GM12878 (cell line): ENCODE measurements at regions not wholly inside any gene's neighbourhood (a gene's known extent, or its start where the extent isn't known, plus 50 kb on each side); places are given as distances from the start of the nearest gene placed in this dataset.

ENCODE experiments used
- ATAC-seq: fragments of 200-7000 bp; cut with Tn5 transposase; 3 replicates; pipeline ENCODE4 v1.9.1; 2020; ENCODE audit warnings: mild to moderate bottlenecking, moderate library complexity
- BruUV-seq: library from RNA; stranded (reverse); fragments of 400-500 nt; replicated peaks from 2 replicates; lab custom pipeline; 2021; lab: Mats Ljungman, UMichigan
- CTCF ChIA-PET: fragments of 300-600 bp; sonication (Branson Sonifier 250); formaldehyde crosslinking; extraction: SDS; loops from one replicate; lab custom pipeline; 2021; ENCODE audit warnings: inconsistent platforms; lab: Yijun Ruan, JAX
- POLR2A ChIA-PET: fragments of 350-600 bp; formaldehyde crosslinking; extraction: SDS; loops from one replicate; lab custom pipeline; 2021; ENCODE audit warnings: inconsistent platforms; lab: Charles Lee
- RAD21 ChIA-PET: fragments of 300-600 bp; sonication (Branson Sonifier 250); formaldehyde crosslinking; loops from one replicate; lab custom pipeline; 2023; ENCODE audit warnings: antibody characterized with exemption; ENCODE audit not compliant: unreplicated experiment; lab: Charles Lee
- SMC1A ChIA-PET: fragments of 300-600 bp; sonication (Branson Sonifier 250); formaldehyde crosslinking; loops from one replicate; lab custom pipeline; 2023; ENCODE audit not compliant: unreplicated experiment, uncharacterized antibody; lab: Charles Lee
- DNase-seq: peaks from one replicate; pipeline ENCODE4 v3.0.0-alpha.2; 2011; ENCODE audit warnings: low read depth, low spot score
- FAIRE-seq: peaks from 3 replicates; lab custom pipeline; 2011; peaks lifted over from hg19 to GRCh38; lab: Jason Lieb, UNC
- H2AFZ ChIP-seq: 2 replicates; pipeline ENCODE4 v1.6.0; 2011; ENCODE audit warnings: low read depth, low read length, control low read depth; ENCODE audit not compliant: control insufficient read depth
- H3K27ac ChIP-seq: 2 replicates; pipeline ENCODE4 v1.5.1; 2011; ENCODE audit warnings: control low read depth; ENCODE audit not compliant: control insufficient read depth, insufficient read depth
- H3K27me3 ChIP-seq, 2 experiments: replicated peaks in 1 of 2; 2 replicates each; pipeline versions ENCODE4 v1.6.0 to v1.6.1; 2011; ENCODE audit warnings: low read length in 1 of 2; ENCODE audit not compliant: control insufficient read depth in 2 of 2, insufficient read depth in 2 of 2
- H3K36me3 ChIP-seq, 2 experiments: 2 replicates each; pipeline ENCODE4 v1.5.1; 2011; ENCODE audit warnings: low read length in 1 of 2; ENCODE audit not compliant: control insufficient read depth in 2 of 2, insufficient read depth in 2 of 2
- H3K4me1 ChIP-seq: 2 replicates; pipeline ENCODE4 v1.6.1; 2011; ENCODE audit warnings: mild to moderate bottlenecking, low read length, moderate library complexity, mixed read lengths; ENCODE audit not compliant: control insufficient read depth, insufficient read depth
- H3K4me2 ChIP-seq: 2 replicates; pipeline ENCODE4 v1.6.0; 2011; ENCODE audit warnings: control low read depth; ENCODE audit not compliant: control insufficient read depth, insufficient read depth
- H3K4me3 ChIP-seq: fragments of 200-600 bp; sonication (generic); 2 replicates; pipeline ENCODE4 v1.5.1; 2016
- H3K79me2 ChIP-seq: 2 replicates; pipeline ENCODE4 v1.6.0; 2011; ENCODE audit warnings: low read length; ENCODE audit not compliant: control insufficient read depth, insufficient read depth
- H3K9ac ChIP-seq: 2 replicates; pipeline ENCODE4 v1.8.0; 2011; ENCODE audit warnings: low read length, control low read depth, mixed read lengths; ENCODE audit not compliant: control insufficient read depth, insufficient read depth
- H3K9me3 ChIP-seq: replicated peaks from 3 replicates; pipeline ENCODE4 v1.5.1; 2011; ENCODE audit warnings: mild to moderate bottlenecking, low read length; ENCODE audit not compliant: control insufficient read depth, insufficient read depth
- H4K20me1 ChIP-seq: 2 replicates; pipeline ENCODE4 v1.6.0; 2011; ENCODE audit not compliant: control insufficient read depth, insufficient read depth
- BCLAF1 ChIP-seq: fragments of 450-650 bp; IDR thresholded peaks from 2 replicates; pipeline ENCODE4 v1.6.1; 2017; ENCODE audit warnings: antibody characterized with exemption, mild to moderate bottlenecking, moderate library complexity
- CEBPZ ChIP-seq: fragments of 150-350 bp; IDR thresholded peaks from 2 replicates; pipeline ENCODE4 v1.6.1; 2016; ENCODE audit warnings: low read depth, low read length
- CHD4 ChIP-seq: fragments of 200-600 bp; sonication (generic); IDR thresholded peaks from 2 replicates; pipeline ENCODE4 v1.6.1; 2016; ENCODE audit warnings: mild to moderate bottlenecking
- CREB1 ChIP-seq: IDR thresholded peaks from 2 replicates; pipeline ENCODE4 v1.6.1; 2012; ENCODE audit warnings: low read depth, mild to moderate bottlenecking, inconsistent platforms
- ETV6 ChIP-seq, 2 experiments: fragments of 450-650 bp in 1 of 2; IDR thresholded peaks in 1 of 2; conservative IDR thresholded peaks in 1 of 2; 2 replicates each; pipeline ENCODE4 v1.6.1; 2014; ENCODE audit warnings: antibody characterized with exemption in 1 of 2, borderline replicate concordance in 1 of 2, low read depth in 1 of 2, mild to moderate bottlenecking in 1 of 2, moderate library complexity in 1 of 2
- HDAC2 ChIP-seq: fragments of 200-600 bp; sonication (generic); IDR thresholded peaks from 2 replicates; pipeline ENCODE4 v1.6.1; 2017
- HDAC6 ChIP-seq: fragments of 200-600 bp; sonication (generic); IDR thresholded peaks from one replicate; pipeline ENCODE4 v1.8.0; 2017; ENCODE audit warnings: antibody characterized with exemption; ENCODE audit not compliant: unreplicated experiment
- IRF3 ChIP-seq: fragments of 450-650 bp; IDR thresholded peaks from 2 replicates; pipeline ENCODE4 v1.6.1; 2014; ENCODE audit warnings: mild to moderate bottlenecking
- MTA2 ChIP-seq: fragments of 450-650 bp; IDR thresholded peaks from 2 replicates; pipeline ENCODE4 v1.6.1; 2016; ENCODE audit warnings: low read depth, mild to moderate bottlenecking, moderate library complexity
- NFYA ChIP-seq: IDR thresholded peaks from 2 replicates; pipeline ENCODE4 v1.6.1; 2011; ENCODE audit warnings: low read depth, mild to moderate bottlenecking, low read length, improper control_type of control experiment, borderline replicate concordance
- NRF1 ChIP-seq: conservative IDR thresholded peaks from 2 replicates; pipeline ENCODE4 v1.6.1; 2011; ENCODE audit warnings: mild to moderate bottlenecking, low read depth, low read length, improper control_type of control experiment
- PBX3 ChIP-seq: IDR thresholded peaks from 2 replicates; pipeline ENCODE4 v1.6.1; 2011; ENCODE audit warnings: mild to moderate bottlenecking, low read depth, low read length, moderate library complexity; ENCODE audit not compliant: insufficient replicate concordance
- POLR2A ChIP-seq: IDR thresholded peaks from 2 replicates; pipeline ENCODE4 v1.6.1; 2011; ENCODE audit warnings: low read depth, mild to moderate bottlenecking, low read length
- POU2F2 ChIP-seq: IDR thresholded peaks from 3 replicates; pipeline ENCODE4 v1.6.1; 2011; ENCODE audit warnings: low read depth, mild to moderate bottlenecking, low read length, borderline replicate concordance
- RAD21 ChIP-seq: IDR thresholded peaks from 2 replicates; pipeline ENCODE4 v1.6.1; 2011; ENCODE audit warnings: mild to moderate bottlenecking, low read depth, low read length, moderate library complexity; ENCODE audit not compliant: insufficient read depth
- RUNX3 ChIP-seq: IDR thresholded peaks from 2 replicates; pipeline ENCODE4 v1.6.1; 2012; ENCODE audit warnings: low read length, inconsistent platforms
- SP1 ChIP-seq: IDR thresholded peaks from one replicate; pipeline ENCODE4 v1.6.1; 2011; ENCODE audit warnings: low read depth, low read length
- ZNF384 ChIP-seq: IDR thresholded peaks from 2 replicates; pipeline ENCODE4 v1.6.1; 2012; ENCODE audit warnings: low read depth, mild to moderate bottlenecking, low read length, improper control_type of control experiment, borderline replicate concordance
- WGBS: methylation state at CpG from one replicate; pipeline ENCODE4 v1.1.6; 2016; ENCODE audit warnings: low lambda C conversion rate; ENCODE audit not compliant: insufficient replicate concordance, insufficient coverage; ENCODE audit errors: missing lambda C conversion rate; 5-methylcytosine and 5-hydroxymethylcytosine counted together
- in situ Hi-C: fragments of 300-500 bp; cut with MboI; formaldehyde crosslinking; loops from 9 replicates; pipeline ENCODE4 v1.14.3; 2018; ENCODE audit warnings: mixed read lengths
- intact Hi-C: fragments of 100-400 bp; cut with micrococcal nuclease; formaldehyde crosslinking; loops from one replicate; pipeline ENCODE4 v1.14.2; 2022; ENCODE audit not compliant: unreplicated experiment

- intact Hi-C loops (no loop called here), in situ Hi-C loops (no loop called here)
- no peak for DNase-seq
- no peaks in the 10 kb centered on the region for H4K20me1 ChIP-seq
- WGBS = 28% methylated on average over 1 of the region's 1 CpG
- no peak overlapping the region for H3K4me3 ChIP-seq
- no peaks in the 10 kb centered on the region for H3K4me1 ChIP-seq
- H2AFZ ChIP-seq = no peak overlapping the region
- no peak for FAIRE-seq
- H3K27me3 ChIP-seq = no peaks in the 10 kb centered on the region
- H3K27ac ChIP-seq = no peak overlapping the region
- no TSS peak for BruUV-seq
- no peak for ATAC-seq
- H3K4me2 ChIP-seq = no peak overlapping the region
- no peaks in the 10 kb centered on the region for H3K36me3 ChIP-seq
- no peaks in the 10 kb centered on the region for H3K9me3 ChIP-seq
- ChIA-PET RAD21 (no interaction called here), CTCF (no interaction called here), POLR2A (no interaction called here)
- no peak overlapping the region for H3K9ac ChIP-seq
- TF ChIP-seq NRF1 (no peak), HDAC6 (no peak), NFYA (no peak), RUNX3 (no peak), BCLAF1 (no peak), HDAC2 (no peak), ETV6 (conservative IDR thresholded peaks at IDR 0.05 in 1 of 2, IDR thresholded peaks at IDR 0.05 in 1 of 2; ENCODE audit: borderline replicate concordance in 1 of 2, low read depth in 1 of 2) (no peak), CREB1 (no peak), POLR2A (no peak), ZNF384 (no peak), CHD4 (no peak), MTA2 (no peak), SP1 (no peak), RAD21 (no peak), IRF3 (no peak), PBX3 (no peak), POU2F2 (no peak), CEBPZ (no peak)
- TF ChIP-seq, all 136 proteins: peak for 0
- SMC1A ChIA-PET = no interaction called here
- H3K79me2 ChIP-seq = no peaks in the 10 kb centered on the region
These were observed 421.9 kb downstream of the ANKRD50 start for GRCh38 chr4:124290678-124291077.
